ENCODE measurements at regions not wholly inside any gene's neighbourhood (a gene's known extent, or its start where the extent isn't known, plus 50 kb on each side); places are given as distances from the start of the nearest gene placed in this dataset.
"Not testable (repeated sequence)": the region's sequence is repeated elsewhere in the genome, so short reads cannot be mapped to it uniquely, and the experiment has no call there.

DNA sequence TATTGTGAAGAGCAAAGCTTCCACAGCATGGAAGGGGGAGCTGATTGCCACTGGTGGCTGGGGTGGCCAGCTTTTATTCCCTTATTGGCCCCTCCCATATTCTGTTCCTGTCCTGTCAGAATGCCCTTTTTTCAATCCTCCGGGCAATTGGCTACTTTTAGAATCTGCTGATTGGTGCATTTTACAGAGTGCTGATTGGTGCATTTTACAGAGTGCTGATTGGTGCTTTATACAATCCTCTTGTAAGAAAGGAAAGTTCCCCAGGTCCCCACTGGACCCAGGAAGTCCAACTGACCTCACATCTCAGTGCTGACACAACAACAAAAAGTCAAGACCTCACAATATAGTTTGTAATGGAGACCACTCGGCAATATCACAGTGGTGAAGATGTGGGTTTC, 195.0 kb downstream of the SPATA31A6 start:
- no peak for DNase-seq

- not testable (repeated sequence) for DNase-seq
Measured at GRCh38 chr9:42379602-42380001, 196.1 kb downstream of the SPATA31A6 start.

DNA sequence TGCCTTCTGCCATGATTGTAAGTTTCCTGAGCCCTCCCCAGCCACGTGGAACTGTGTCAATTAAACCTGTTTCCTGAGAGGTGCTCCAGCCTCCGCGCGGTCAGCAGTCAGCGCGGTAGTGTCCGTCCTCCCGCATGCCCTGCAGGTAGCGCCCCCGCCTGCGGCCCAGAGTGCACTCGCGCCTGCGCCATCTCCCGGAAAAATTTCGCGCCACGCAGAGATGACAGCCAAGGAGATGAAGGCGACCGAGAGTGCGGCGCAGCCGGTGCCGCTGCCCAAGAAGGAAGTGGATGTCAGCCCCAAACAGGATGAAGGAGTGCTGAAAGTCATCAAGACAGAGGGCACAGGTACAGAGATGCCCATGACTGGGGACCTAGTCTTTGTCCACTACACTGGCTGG, 201.1 kb downstream of the SPATA31A6 start:
- not testable (repeated sequence) for DNase-seq

- DNase-seq = not testable (repeated sequence)
Measured at GRCh38 chr9:42385574-42386120, 202.2 kb downstream of the SPATA31A6 start.

GRCh38 chr9:42386477-42386876, 203.0 kb downstream of the SPATA31A6 start:
- DNase-seq = no peak

DNA sequence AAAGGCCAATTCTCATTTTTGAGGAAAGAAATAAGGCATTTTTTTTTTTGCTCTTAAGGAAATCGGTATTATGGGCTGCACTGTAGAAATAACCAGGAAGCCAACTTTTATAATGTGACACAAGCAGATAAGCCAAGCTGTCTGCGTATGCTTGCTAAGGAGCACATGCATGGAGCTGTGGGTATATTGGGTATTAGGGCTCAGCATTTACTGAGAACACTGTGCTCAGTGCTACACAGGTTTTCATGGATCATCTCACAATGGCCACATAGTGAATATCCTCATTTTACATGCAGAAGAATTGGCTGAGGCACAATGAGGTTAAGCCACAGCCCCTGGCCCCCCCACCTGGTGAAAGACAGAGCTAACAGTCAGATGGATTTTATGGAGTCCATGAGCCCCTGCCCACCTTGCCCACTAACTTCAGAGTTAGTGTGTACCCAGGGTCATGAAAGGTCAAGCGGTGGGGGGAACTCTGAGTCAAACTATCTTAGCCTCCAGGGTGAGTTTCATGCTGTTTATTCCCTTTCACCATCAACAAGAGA, 204.8 kb downstream of the SPATA31A6 start:
- no peak for DNase-seq

DNA sequence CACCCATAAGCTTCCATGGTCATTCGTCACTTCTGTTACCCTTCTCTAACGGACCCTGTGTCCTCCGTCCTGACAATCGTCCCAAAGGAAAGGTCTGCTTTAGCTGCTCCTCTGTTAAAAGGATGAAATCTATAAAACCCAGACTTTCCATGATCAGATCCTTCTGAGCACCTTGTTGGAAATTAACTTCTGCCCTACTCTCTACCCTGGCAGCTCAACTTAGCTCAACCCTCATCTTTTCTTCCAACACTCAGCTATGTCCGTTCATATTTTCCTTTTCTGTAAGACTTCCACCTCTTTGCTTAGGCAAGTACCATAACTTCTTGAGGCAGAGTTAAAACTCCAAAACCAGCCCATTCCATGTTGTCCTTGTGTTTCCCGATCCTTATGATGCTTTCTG, 205.4 kb downstream of the SPATA31A6 start:
- DNase-seq = no peak

DNA sequence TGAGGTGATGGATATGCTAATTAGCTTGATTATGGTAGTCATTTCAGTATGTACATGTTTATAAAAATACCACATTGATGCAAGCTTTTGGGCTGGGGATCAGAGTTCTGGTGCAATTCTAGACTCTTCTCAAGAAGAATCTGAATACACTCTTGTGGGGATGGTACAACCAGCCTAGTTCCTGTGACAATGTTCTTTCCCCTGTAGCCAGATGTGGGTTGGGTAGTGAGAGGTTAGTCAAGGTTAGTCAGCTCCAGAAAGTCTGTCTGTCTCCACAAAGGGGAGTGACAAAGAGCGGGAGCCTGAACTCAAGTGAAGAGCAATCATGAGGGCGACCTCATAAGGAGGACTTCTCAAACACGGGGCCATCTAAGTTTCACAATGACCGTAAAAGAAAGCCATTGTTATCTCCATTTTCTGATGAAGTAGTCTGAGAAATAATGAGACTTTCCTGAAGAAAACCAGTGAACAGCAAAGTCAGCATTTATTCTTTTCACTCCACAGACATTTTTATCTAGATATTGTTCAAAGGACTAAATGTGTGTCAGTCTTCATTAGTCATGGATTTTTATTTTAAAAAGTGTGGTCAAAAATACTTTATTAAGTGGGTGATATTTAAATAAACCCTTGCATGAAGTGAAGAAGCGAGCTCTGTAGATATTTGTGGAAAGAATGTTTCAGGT, 209.5 kb downstream of the SPATA31A6 start:
- not testable (repeated sequence) for DNase-seq

- DNase-seq = no peak
Measured at GRCh38 chr9:42396318-42396717, 212.9 kb downstream of the SPATA31A6 start.

DNA sequence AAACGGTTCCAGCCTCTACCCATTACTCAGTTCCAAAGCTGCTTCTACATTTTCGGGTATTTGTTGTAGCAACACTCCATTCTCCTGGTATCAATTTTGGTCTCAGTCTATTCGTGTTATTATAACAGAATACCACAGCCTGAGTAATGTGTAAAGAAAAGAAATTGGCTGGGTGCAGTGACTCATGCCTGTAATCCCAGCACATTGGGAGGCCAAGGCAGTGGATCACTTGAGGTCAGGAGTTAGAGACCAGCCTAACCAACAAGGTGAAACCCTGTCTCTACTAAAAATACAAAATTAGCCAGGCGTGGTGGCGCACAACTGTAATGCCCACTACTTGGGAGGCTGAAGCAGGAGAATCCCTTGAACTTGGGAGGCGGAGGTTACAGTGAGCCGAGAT, 213.9 kb downstream of the SPATA31A6 start:
- not testable (repeated sequence) for DNase-seq

GRCh38 chr9:42402919-42403318, 219.5 kb downstream of the SPATA31A6 start:
- DNase-seq = not testable (repeated sequence)

DNA sequence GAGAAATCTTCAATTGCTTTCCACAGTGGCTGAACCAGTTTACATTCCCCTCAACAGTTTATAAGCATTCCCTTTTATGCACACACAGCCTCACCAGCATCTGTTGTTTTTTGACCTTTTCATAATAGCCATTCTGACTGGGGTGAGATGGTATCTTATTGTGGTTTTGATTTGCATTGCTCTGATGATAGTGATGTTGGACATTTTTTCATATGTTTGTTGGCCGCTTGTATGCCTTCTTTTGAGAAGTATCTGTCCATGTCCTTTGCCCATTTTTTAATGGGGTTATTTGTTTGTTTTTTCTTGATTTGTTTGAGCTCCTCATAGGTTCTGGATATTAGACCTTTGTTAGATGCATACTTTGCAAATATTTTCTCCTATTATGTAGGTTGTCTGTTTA, 226.1 kb downstream of the SPATA31A6 start:
- DNase-seq = not testable (repeated sequence)

GRCh38 chr9:42412354-42412753, 228.9 kb downstream of the SPATA31A6 start:
- not testable (repeated sequence) for DNase-seq

DNA sequence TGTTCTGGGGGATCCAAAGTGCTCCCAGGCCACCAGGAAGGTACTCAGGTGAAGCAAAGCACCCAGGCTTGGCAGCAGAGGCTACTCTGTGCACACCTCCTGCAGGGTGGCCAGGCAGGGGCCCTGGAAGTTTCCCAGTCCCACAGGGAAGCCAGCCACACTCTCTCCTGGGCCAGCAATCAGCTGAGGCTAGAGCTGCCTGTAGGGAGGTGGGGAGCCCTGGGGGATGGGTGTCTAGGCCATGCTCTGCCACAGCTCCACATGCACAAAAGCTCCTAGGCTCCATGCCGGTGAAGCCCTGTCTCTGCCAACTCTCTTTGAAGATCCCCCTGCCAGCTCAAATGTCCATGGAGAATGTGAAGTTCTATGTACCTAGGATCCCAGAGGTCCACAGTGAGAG, 231.4 kb downstream of the SPATA31A6 start:
- DNase-seq = not testable (repeated sequence)

DNA sequence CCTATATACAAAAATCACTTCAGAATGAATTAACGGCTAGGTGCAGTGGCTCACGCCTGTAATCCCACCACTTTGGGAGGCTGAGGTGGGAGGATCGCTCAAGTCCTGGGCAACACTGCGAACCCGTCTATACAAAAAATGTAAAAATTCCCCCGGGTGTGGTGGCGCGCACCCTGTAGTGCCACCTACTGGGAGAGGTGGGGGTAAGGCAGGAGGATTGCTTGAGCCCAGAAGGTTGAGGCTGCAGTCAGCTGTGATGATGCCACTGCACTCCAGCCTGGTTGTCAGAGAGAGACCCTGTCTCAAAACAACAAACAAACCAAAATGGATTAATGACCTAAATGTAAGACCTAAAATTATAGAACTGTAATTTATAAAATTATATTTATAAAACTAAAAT, 236.2 kb downstream of the SPATA31A6 start:
- DNase-seq = not testable (repeated sequence)

DNA sequence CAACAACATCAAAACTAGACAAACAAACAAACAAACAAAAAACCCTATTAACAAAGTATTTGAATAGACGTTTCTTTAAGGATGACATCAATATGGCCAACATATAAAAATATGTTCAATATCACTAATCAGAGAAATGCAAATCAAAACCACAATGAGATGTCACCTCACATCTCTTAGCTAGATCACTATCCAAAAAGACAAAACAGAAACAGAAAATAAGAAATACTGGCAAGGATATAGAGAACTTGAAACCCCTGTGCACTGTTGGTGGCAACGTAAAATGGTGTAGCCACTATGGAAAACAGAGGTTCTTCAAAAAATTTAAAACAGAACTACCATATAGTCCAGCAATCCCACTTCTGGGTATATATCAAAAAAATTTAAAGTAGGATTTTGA, 236.9 kb downstream of the SPATA31A6 start:
- DNase-seq = not testable (repeated sequence)

- DNase-seq = not testable (repeated sequence)
Measured at GRCh38 chr9:42421630-42422029, 238.2 kb downstream of the SPATA31A6 start.

GRCh38 chr9:42430674-42431615, 247.5 kb downstream of the SPATA31A6 start:
- not testable (repeated sequence) for DNase-seq

- not testable (repeated sequence) for DNase-seq
Measured at GRCh38 chr9:42431616-42432010, 248.2 kb downstream of the SPATA31A6 start.

DNA sequence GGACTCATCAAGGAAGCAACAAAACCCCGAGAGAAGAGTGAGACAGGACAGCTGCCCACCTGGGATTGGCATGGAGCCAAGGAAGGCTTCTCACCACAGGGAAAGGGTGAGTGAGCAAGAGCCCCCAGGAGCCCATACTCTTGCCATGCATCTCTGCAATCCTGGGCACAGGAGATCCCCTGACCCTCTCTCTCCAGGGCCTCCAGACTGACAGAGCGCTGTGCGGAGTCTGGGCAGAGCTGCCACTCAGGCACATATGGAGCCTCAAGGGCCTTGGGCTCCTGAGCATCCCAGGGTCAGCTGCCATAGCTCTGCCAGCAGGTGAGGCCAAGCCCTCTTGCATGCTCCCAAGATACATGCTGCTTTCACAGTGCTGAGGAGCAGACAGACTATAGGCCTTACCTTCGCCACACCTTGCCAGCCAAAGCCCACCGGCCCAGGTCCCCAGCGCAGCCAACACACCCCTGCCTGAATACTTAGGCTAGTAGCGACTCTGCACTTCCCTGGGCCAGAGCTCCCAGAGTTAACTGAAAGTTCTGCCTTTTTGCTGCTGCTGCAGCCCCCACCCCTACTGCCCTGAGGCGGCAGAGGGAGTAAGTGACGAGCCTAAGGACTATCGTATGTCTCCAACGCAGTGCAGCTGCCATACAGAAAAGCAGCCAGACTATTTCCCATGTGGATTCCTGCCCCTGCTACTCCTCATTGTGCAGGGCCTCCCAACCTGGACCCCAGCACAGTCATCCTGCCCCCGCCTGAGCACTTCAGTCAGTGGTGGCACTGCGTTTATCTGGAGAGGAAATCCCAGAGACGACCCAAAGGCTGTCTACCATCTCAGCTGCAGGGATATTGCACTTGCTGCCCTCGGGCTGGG, 251.6 kb downstream of the SPATA31A6 start:
- DNase-seq = not testable (repeated sequence)

DNA sequence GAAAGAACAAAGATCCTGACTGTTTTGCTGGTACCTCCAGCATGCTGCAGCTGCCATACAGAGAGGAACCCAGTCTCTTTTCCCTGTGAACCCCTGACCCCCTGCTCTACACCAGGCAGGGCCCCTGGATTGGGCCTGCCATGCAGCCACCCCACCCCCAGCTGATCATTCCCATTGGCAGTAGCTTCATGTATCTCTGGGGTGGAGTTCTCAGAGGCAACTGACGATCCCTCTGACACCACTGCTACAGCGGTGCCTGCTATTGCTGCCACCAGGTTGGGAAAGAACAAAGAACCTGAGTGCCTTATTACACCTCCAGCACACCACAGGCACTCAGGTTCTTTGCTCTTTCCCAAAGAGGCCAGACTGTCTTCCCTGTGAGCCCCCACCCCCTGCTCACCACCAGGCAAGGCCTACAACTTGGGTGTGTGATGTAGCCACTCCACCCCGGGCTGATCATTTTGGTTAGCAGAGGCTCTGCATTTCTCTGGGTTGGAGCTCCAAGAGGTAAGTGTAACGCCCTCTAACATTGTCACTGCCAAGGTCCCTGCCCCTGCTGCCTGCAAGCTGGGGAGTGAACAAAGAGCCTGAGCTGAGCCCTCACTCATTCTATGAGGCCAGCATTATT, 252.4 kb downstream of the SPATA31A6 start:
- DNase-seq = not testable (repeated sequence)

Data from NCI-H446 treated with DMSO at 0.1 percent for 48 hours (cell line).